ENCODE measurements at regions not wholly inside any gene's neighbourhood (a gene's known extent, or its start where the extent isn't known, plus 50 kb on each side); places are given as distances from the start of the nearest gene placed in this dataset.

GRCh38 chr4:149911354-149911753 lies 95.7 kb upstream of the IQCM start:
- no peak for TF ChIP-seq CTCF (IDR thresholded peaks at IDR 0.05)
- TF ChIP-seq POLR2A (IDR thresholded peaks at IDR 0.05): no peak
